Activated naive CD4-positive, alpha-beta T cell (primary cell): ENCODE measurements at regions not wholly inside any gene's neighbourhood (a gene's known extent, or its start where the extent isn't known, plus 50 kb on each side); places are given as distances from the start of the nearest gene placed in this dataset.

ENCODE experiments used
- DNase-seq, 4 experiments: peaks; one replicate each; lab custom pipeline; 2025; lab: John Stamatoyannopoulos, UW

DNA sequence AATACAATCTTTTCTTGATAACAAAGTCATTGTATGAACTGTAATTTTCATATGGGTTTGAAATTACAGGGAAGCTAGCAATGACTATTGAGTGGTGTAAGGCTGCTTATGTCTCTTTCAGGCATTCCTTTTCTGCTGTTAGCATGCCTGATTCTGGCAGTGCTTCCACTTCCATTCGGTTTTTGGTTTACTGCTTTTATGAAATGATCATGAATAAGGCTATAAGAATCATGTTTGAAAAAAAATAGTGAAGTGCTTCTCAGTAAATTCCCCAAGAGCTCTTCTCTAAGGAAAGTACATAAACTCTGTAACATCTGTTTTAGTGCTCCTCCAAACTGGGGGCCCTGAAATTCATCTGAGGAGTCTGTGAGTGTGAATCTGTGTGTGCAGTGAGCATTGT, 434.0 kb upstream of the RGS6 start:
- no peak for DNase-seq

DNA sequence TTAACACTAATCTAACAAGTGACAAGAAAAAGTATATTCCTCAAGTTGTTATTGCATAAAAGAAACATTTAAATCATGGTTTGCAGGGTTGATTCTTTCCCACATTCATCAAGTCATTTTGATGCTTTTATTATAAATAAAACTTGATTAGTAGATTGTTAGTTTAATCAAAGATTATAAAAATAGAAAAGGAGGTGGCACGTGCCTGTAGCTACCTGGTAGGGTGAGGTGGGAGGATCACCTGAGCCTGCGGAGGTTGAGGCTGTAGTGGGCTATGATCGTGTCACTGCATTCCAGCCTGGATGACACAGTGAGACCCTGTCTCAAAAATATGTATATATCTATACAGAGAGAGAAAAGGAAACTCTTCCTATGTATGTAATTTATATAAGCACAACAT, 433.2 kb upstream of the RGS6 start:
- no peak for DNase-seq

DNA sequence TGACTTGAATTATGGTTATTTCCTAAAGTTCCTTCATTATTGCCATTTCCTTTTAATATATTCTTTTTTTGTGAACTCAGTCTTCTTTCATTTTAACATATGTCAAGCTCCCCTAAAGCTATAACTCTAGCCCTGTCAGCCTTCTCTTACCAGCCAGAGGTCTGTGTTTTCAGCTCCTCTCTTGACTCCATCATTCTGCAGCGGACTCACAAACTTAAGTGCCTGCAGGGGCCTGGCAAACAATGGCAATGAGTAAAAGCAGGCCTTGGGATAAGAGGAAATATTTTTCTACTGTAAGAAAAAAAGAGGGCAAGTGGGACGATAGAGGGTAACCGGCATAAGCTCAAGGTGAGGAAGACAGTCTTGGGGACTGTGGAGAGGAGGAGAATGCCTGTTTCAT, 424.5 kb upstream of the RGS6 start:
- DNase-seq, result no peak

DNA sequence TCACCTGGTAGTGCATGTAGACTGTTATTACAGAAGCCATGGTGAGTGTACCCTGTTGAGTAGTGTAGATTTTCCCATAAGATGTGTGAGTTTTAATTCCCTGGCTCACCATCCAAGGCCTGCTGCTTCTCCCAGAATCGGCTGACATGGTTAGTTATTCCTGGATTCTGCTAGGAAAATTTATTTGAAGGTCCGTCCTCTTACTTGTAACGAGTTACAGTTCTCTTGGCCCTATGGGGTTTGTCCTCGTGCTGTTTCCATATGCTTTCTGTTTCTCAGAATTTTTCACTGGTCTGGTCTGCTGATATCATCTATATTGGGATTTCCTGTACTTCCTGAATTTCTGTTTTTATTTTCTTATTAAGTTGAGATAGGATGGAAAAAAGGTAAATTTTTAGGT, 423.3 kb upstream of the RGS6 start:
- no peak for DNase-seq

DNA sequence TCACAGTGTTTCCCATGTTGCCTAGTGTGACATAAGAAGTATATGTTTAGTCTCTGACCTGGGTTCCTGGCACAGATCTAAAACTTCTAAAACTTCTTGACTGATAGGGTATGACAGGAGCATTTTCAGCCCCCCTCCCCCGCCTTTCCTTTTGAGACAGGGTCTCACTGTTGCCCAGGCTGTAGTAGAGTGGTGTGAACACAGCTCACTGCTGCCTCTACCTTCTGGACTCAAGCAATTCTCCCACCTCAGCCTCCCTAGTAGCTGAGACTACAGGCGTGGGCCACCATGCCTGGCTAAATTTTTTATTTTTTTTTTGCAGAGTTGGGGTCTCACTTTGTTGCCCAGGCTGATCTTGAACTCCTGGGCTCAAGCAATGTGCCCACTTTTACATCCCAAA, 421.1 kb upstream of the RGS6 start:
- no peak for DNase-seq

DNA sequence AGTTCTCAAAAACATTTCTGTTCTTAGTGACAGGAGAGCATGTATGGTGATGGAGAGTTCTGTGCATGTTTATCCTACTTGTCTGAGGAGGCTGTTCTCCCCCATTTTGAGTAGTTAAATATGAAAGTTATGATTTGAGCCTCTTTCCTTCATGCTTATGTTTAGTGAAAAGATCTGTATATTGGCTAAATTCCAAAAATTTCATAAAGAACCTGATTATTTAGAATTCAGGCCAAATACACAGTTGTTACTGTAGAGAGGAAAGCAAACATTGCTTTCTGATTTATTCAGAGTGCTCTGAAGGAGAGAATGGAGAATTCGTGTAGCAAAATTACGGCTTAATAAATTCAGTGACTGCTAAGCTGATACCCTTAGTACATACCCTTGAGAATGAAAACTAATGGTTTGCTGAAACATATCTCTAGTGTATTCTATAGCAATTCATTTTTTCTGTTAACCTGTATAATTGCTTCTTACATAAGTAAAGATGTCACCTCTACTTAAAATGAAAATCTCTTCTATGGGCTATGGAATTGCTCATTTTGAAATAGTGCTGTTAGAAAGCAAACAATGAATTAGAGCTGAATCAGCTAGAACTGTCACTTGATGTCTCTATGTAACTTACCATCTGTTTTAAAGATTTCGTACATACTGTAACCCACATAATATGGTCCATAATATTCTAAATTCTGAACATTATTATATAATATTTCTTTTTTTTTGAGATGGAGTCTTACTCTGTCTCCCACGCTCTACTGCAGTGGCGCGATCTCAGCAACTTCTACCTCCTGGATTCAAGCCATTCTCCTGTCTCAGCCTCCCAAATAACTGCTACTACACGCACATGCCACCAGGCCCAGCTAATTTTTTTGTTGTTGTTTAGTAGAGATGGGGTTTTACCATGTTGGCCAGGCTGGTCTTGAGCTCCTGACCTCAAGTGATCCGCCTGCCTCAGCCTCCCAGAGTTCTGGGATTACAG, 417.0 kb upstream of the RGS6 start:
- DNase-seq, result no peak

DNA sequence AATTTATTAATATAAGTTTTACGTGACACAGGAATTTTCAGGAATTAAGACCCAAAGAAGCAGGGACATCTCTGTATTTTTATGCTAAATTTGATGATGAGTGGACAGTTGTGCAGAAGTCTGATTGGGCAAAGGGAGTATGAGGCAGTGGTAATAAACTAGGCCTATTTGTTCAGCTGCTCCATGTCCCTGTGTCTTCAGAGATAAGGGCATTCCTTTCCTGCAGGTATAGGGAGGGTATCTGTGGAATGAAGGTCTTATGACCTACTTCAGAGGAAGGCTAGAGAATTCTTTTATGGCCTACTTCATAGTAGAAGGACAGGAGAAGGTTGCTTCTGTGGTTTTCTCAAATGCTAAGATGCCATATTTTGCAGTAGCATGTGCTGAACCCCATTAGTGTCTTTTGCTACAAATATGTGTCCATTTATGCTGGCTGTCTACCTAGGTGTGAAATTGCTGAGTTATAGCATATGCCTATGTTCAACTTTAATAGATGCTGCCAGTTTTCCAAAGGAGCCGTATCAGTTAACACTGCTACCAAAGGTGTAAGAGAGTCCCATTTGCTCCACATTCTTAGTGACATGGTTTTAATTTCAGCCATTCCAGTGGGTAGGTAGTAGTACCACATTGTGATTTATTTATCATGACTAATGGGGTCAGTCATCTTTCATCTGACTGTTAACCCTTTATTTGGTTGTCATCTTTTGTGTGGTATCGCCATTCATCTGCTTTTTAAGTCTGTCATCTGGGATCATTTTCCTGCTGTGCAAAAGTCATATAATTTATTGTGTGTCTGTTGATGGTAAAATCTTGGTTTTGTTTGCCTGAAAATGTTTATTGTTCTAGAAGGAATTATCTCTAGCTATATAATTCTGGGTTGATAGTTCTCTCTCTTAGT, 410.7 kb upstream of the RGS6 start:
- no peak for DNase-seq

DNA sequence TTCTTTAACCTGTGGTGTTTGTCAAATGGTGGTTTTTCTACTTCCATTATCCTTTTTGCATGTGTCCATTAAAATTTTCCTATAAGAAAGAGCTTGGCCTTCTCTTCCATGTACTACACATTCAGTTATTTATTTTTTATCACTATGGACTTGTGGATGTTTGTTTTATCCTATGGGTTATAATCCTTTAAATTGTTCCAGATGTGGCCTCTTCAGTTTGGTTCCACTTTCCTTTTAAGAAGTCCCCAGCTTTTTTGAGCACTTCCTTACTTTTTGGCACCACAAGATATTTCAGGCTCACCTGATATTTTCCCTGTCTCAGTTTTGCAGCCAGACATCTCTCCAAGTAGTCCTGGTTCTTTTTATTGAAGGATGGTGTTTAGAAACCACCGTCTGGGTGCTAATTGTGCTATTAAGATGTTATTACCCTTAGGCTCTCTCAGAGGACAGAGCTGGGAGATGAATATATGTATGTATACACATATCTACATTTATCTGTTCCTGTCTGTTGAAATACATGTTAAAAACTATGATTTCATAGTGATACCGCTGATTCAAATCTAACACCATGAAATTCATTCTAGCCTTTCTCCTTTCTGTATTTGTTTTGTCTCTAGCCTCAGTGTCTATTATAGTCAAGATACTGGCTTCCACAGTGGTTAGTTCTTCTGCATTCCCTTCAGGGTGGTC, 408.5 kb upstream of the RGS6 start:
- DNase-seq, result no peak

DNA sequence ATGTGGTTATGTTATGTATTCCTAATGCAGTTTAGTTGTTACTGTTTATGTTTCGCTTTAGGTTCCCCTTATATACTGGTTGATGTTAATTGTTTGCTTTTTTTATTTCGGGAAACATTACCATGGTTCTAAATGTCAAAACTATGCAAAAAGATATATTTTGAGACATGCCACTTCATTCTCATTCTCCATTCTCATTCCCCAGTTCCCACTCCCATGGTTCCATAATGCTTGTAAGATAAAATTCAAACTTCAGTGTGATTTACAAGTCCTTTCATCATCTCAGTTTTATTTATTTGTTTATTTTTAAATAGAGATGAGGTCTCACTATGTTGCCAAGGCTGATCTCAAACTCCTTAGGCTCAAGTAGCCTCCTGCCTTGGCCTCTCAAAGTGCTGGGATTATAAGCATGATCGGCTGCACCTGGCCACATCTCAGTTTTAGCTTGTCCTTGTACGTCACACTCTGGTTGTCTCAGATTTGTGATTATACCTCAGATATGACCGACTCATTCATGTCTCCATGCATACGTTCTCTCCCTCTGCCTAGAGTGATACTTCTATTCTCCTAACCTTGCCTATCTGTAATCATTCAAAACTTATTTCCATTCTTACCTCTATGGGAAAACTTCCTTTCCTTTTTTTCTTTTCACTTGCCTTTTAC, 407.8 kb upstream of the RGS6 start:
- no peak for DNase-seq

DNA sequence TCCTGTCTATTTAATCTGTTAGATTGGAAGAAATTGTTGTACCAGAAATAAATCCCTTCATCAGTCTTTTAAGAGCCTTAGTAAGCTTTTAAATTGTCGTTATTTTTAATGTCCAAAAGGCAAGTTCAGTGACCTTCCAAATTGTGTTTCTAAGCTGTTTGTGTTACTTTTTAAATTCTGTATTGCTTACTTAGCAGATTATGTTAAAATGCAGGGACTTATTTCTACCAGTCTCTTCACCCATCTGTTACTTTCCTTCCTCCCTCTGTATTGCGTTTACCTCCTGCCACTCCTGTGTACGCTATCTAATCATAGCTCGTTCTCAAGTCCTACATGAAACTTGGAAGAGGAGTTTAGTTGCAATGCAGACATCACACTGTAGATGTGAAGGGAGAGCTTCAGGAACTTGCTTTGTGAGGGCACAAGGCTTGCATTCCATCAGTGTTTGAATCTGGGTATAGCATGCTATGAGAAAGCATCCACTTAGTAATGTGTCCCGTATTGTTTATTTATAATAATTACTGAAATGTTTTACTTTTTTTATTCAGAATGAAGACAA, 406.5 kb upstream of the RGS6 start:
- no peak for DNase-seq

DNA sequence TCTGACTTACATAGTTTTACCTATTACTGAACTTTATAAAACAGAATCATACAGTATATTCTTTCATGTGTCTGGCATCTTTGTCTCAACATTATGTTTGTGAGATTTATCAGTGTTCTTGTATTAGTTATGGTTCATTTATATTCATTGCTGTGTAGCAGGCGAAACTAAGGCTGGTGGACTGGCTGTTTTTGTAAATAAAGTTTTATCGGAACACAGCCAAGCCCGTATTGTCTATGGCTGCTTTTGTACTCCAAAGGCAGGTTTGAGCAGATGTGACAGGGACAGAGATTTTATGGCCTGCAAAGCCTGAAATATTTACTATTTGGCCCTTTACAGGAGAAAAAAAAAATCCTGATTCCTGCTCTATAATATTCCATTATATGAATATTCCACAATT, 405.8 kb upstream of the RGS6 start:
- DNase-seq, result no peak

DNA sequence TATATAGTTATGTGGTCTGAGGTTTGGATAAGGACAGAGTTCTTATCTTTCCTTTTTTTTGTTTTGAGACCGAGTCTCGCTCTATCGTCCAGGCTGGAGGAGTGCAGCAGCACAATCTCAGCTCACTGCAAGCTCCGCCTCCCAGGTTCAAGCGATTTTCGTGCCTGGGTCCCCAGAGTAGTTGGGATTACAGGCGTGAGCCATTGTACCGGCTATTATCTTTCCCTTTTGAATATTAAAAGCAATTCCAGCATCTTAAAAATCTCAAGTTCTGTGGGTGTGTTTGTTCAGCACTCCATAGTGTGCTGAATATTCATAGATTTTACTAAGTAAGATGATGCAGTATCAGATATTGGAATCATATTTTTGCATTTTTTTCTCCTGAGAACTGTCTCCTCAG, 404.4 kb upstream of the RGS6 start:
- DNase-seq, result no peak

DNA sequence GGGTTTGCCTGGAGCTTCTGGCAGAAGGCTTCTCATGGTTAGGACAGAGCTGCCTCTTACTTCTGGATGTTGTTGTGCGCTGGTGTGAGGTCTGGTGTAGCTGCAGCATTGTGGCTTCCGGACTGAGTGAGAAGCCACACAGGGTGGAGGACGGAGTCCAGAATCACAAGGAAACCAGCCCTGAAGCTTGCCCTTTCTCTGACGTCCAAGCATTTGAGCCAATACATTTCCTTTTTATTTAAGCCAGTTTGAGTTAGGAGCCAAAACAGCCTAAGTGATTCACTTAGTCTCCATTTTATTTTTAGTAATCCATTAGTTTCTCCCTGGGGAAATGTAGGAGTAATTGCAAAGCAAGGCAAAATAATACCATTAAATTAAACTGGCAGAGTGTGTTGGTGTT, 402.4 kb upstream of the RGS6 start:
- DNase-seq, result no peak

DNA sequence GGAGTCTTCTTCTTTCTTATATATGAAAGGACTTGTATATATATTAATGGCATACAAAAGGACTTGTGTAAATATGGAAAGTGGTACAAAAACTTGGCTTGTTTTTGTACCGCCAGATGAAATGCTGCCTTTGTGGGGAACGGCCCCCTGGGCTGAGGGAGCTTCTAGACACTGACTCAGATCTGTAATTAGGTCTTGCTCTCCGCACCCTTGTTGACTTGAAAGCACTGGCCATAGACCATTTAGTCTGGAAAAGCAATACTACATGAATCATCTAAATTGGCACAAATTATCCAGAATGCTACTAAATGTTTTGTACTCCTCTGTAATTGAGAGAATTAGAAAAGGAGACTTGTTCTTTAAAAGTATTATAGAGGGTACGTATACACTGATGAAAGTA, 399.9 kb upstream of the RGS6 start:
- DNase-seq, result no peak

DNA sequence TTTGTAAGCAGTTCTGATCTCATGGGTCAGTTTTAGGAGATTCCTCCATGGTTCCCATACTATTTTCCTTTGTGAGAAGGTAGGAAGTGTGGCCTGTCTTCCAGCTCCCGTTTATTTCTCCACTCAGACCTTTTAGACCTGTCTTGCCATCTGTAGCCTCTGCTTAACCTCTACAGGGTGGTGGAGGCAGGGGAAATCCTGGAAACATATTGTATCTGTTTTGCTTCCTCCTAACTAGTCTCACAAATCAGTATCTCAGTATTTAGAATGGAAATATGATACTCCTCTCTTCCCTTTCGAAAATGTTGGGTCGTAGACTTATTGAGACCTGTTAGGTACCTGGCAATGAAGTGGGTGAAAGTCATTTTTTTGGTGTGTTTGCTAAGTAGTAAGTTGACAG, 399.4 kb upstream of the RGS6 start:
- no peak for DNase-seq

DNA sequence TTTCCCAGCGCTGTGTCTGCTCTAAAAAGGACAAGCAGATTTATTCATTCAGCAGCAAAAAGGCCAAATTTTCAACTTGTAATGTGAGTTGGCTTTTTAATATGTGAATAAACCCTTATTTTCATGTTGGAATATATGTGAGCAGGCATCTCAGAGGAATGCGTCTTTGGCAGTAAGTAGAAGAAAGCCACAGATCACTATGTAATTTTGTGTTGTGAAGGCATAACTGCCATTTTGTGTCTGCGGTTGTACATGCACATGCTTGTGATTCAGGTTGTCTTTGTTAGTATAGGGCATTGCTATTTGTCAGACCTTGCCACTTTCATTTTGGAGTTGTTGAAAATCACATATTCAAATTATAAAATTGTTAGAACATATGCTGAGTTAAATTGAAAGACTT, 398.8 kb upstream of the RGS6 start:
- DNase-seq, result no peak

DNA sequence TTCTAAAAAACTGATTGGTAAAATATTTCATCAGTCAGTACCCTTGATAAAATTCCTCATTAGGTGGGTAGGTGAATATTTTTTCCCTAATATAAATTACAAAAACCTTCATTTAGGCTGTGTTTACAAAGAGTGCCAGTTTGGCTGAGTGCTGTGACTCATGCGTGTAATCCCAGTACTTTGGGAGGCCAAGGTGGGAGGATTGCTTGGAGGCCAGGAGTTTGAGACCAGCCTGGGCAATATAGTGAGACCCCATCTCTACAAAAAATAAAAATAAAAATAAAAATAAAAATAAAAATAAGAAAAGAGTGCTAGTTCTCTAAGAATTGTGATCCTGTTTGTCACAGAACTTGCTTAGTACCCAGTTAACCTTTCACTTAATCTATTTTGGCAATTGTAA, 398.4 kb upstream of the RGS6 start:
- no peak for DNase-seq

DNA sequence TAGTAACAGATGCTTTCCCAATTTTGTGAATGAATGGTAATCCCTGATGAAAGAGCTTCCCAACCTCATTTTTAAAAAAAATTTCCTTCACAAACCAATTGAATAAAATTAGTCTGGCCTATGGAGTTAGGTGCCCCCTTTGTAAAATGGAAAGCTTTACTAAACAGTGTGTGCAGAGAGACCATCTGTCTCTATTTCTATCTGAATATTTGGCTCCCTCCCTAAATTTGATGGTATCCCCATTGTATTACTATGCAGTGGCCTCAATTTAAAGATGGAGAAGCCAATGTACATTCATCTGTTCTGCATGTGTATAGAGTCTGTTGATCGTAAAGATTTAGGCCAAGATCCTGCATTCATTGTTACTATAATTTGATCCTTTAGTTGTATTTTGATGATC, 397.7 kb upstream of the RGS6 start:
- DNase-seq, result no peak

DNA sequence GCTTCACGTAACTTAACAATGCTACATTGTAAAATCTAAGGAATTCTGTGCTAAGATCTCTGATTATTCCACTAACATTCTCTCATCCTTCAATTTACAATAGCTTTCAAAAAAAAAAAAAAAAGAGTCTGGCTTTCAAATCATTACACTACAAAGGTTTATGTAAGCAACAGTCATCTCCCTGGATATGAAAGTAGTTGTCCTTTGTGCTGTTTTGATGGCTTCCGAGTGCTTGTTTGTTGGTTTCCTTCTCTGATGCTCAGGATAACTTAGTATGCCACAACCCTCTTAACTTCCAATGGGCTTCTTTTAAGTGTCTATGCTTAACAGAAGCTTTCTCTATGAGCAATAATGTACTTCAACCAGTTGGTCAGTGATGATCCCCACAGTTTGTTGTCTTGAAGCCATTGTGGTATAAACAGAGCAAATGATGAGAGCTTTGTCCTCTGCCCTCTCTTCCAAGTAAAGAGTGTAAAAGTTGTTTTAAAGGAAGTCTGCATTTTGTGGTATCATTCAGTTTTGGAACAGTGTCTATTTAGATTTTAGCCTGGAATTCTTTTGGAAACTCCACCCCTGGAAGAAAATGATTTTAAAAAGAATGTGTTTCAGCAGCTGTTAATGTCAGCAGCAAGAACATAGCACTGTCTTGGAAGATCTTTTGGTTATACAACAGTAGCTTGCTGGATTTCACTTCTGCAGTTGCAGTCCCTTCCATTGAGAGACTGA, 396.1 kb upstream of the RGS6 start:
- DNase-seq, result no peak

DNA sequence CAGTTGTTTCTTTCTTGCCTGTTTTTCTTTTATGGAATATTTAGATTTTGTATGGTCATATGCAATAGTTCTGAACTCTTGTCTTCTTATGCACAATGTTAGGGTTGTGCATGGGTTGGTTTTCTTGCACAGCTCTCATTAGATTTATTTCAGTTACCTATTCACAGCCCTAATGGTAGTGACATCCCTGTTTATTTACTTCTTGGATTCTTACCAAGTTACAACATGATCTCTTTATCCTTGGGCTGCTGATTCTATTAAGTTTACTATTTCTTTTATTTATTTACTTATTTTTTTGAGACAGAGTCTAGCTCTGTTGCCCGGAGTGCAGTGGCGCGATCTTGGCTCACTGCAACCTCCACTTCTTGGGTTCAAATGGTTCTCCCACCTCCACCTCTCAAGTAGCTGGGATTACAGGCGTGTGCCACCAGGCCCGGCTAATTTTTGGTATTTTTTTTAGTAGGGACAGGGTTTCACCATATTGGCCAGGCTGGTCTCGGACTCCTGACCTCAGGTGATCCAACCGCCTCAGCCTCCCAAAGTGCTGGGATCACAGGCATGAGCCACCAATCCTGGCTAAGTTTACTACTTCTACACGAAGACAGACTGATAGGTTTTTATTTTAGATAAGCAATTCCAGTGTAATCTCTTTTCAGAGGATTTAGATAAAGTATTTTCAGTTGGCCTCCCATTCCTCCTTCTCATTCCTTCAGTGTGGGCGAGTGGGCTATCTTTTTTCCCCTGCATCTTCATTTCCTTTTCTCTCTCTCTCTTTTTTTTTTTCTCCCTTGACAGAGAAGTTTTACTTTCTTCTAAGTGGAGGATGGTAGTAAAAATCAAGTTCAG, 395.1 kb upstream of the RGS6 start:
- DNase-seq, result no peak
